ENCODE measurements at regions not wholly inside any gene's neighbourhood (a gene's known extent, or its start where the extent isn't known, plus 50 kb on each side); places are given as distances from the start of the nearest gene placed in this dataset.

DNA sequence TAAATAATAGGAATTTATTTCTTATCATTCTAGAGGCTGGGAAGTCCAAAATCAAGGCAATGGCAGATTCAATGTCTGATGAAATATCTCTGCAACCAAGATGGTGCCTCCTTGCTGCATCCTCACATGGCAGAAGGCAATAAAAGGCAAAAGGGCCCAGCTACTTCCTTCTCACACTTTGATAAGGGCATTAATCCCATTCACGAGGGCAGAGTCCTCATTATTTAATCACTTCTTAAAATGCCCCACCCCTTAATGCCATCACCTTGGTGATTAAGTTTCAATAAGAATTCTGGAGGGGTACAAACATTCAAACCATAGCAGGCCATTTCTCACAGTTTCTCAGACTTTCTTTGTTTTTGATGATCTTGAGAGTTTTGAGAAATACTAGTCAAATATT lies 145.8 kb upstream of the TSHZ2 start:
- H3K4me3 ChIP-seq (ENCODE audit: low read length), result no peak overlapping the region
- no peaks in the 10 kb centered on the region for H3K27me3 ChIP-seq (ENCODE audit: insufficient read depth, low read length)
- no peak overlapping the region for H2AFZ ChIP-seq (ENCODE audit: low read depth, low read length)
- H3K4me1 ChIP-seq (ENCODE audit: insufficient read depth, low read length), result no peaks in the 10 kb centered on the region
- H3K9me3 ChIP-seq (ENCODE audit: low read length), result no peaks in the 10 kb centered on the region
- no peaks in the 10 kb centered on the region for H3K36me3 ChIP-seq (ENCODE audit: insufficient read depth, low read length)

DNA sequence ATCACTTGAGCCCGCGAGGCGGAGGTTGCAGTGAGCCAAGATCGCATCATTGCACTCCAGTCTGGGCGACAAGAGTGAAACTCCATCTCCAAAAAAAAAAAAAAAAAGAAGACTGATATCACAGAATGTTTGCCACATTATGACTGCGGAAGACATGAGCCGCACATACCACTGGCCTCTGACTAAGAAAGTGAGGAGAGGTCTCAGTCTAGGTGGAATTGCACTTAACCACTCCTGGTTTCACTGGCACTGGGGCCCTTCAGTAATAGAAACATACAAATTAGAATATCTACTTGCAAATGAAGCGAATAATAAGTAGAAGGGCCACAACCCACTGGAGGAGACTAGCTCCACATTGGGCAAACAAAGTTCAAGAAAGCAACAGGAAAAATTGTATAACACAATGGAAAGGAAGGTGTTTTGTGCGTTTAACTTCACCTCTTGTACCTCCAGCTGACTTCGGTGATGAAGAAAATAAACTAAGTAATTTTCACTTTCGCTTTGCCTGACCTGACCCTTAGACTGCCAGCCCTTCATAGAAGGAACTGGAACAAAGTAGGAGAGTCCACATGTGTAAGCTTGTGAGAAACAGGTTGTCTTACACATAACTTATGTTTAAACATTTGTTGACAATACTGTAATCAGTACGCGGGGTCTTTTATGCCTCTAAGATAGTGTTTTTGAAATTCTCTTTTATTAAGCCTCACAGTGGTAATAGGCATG lies 147.5 kb upstream of the TSHZ2 start:
- no peaks in the 10 kb centered on the region for H3K36me3 ChIP-seq (ENCODE audit: insufficient read depth, low read length)
- H2AFZ ChIP-seq (ENCODE audit: low read depth, low read length), result no peak overlapping the region

DNA sequence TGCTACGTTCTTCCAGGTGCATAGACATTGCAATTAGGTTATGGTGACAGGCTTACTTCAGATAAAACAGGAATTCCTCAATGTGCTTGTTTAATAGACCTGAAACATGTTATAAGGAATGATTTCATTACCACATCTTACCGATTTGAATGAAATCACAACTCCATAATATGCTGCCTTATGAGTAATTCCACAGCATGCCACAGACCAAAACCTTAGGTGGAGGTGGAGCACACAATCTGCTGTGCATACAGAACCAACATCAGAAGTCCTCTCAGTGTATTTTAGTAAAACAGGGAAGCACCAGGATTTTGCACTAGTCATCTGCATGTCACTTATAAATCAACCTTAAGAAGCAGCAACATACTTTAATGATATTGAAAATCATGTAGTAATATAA lies 148.9 kb upstream of the TSHZ2 start:
- no peaks in the 10 kb centered on the region for H3K4me1 ChIP-seq (ENCODE audit: insufficient read depth, low read length)
- no peaks in the 10 kb centered on the region for H3K36me3 ChIP-seq (ENCODE audit: insufficient read depth, low read length)
- no peaks in the 10 kb centered on the region for H3K27me3 ChIP-seq (ENCODE audit: insufficient read depth, low read length)
- H2AFZ ChIP-seq (ENCODE audit: low read depth, low read length), result no peak overlapping the region
- no peaks in the 10 kb centered on the region for H3K9me3 ChIP-seq (ENCODE audit: low read length)
- H3K4me3 ChIP-seq (ENCODE audit: low read length), result no peak overlapping the region

More for the DNA sequence above, 147.5 kb upstream of the TSHZ2 start:
- Histone ChIP-seq H3K4me3 (ENCODE audit: low read length) (no peak overlapping the region), H3K27me3 (ENCODE audit: insufficient read depth, low read length) (no peaks in the 10 kb centered on the region), H3K4me1 (ENCODE audit: insufficient read depth, low read length) (no peaks in the 10 kb centered on the region), H3K9me3 (ENCODE audit: low read length) (no peaks in the 10 kb centered on the region)

DNA sequence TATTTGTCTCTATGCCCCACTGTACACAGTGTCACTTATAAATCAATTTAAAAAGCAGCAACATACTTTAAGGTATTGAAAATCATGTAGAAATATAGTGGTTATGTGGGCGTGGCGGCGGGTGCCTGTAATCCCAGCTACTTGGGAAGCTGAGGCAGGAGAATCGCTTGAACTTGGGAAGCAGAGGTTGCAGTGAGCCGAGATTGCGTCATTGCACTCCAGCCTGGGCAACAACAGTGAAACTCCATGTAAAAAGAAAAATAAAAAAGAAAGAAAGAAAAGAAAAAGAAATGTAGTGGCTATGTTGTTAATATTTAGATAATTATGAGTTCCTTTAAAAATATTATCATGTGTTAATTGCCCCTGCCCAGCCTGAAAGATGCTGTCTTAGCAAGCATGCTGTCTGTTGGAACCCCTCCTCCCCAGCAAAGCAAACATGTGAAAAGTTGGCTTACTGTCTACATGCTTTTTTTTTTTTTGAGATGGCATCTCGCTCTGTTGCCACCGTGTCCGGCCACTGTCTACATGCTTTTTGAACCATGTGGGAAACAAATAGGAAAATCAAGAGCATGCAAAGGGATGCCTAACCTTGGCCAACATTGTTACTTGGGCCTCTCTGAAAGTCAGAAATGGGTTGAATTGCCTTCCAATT lies 151.4 kb upstream of the TSHZ2 start:
- Histone ChIP-seq H2AFZ (ENCODE audit: low read depth, low read length) (no peak overlapping the region), H3K9me3 (ENCODE audit: low read length) (no peaks in the 10 kb centered on the region), H3K27me3 (ENCODE audit: insufficient read depth, low read length) (no peaks in the 10 kb centered on the region), H3K36me3 (ENCODE audit: insufficient read depth, low read length) (no peaks in the 10 kb centered on the region), H3K4me3 (ENCODE audit: low read length) (no peak overlapping the region), H3K4me1 (ENCODE audit: insufficient read depth, low read length) (no peaks in the 10 kb centered on the region)

DNA sequence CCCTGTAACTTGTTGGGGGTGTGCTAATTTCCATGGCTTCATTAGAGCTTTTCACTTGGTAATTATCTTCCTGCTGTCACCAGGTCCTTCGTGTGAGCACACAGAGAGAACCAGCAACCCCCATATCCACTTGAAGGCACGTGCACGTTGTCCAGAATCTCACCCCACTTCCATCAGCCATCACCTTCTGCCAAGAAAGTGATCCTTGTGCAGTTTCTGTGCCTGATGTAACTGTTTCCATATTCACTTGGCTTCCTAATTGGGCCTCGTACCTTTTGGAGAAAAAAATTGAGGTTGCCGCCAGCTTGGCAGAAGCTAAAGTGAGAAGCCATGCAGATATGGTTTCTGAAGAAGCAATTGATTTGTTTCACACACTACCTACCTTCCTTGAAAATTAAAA lies 153.7 kb upstream of the TSHZ2 start:
- Histone ChIP-seq H2AFZ (ENCODE audit: low read depth, low read length) (no peak overlapping the region), H3K4me1 (ENCODE audit: insufficient read depth, low read length) (no peaks in the 10 kb centered on the region), H3K4me3 (ENCODE audit: low read length) (no peak overlapping the region), H3K9me3 (ENCODE audit: low read length) (no peaks in the 10 kb centered on the region), H3K36me3 (ENCODE audit: insufficient read depth, low read length) (no peaks in the 10 kb centered on the region), H3K27me3 (ENCODE audit: insufficient read depth, low read length) (no peaks in the 10 kb centered on the region)

DNA sequence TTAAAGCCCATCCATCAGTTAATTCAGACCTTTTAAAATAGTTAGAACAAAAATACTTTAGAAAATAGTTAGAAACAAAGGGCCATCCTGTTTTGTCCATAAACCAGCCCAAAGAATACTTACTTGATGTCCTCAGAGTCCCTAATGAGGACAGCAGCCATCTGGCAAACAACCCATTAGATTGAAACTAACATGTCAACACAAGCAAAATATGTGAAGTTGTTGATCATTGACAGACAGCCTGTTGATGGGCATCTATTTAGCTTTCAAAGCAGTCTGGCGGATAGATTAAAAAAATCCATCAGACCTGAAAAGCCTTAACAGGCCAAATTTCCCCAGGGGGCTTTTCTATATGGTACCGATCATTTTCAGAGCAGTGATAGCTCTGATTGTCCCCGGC lies 154.2 kb upstream of the TSHZ2 start:
- Histone ChIP-seq H2AFZ (ENCODE audit: low read depth, low read length) (no peak overlapping the region), H3K4me3 (ENCODE audit: low read length) (no peak overlapping the region), H3K27me3 (ENCODE audit: insufficient read depth, low read length) (no peaks in the 10 kb centered on the region), H3K9me3 (ENCODE audit: low read length) (no peaks in the 10 kb centered on the region), H3K4me1 (ENCODE audit: insufficient read depth, low read length) (peaks cover under 1% of the 10 kb centered on the region), H3K36me3 (ENCODE audit: insufficient read depth, low read length) (no peaks in the 10 kb centered on the region)

DNA sequence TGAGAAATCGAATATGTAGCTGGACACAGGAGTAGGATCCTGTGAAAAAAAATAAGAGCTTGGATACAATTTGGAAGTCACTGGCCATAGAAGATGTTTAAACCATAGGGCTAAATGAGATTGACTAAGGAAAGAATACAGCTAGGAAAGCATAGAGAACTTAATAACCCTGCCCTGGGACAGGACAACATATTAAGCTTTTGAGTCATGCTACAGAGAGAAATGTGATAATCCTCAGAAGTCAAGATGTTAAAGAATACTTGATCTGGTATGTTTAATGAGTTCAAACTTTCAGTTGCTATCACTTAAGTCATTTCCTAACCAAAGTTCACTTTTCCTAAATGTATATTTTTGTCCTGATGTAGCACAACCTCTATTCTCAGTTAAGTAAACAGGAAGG lies 154.6 kb upstream of the TSHZ2 start:
- no peaks in the 10 kb centered on the region for H3K36me3 ChIP-seq (ENCODE audit: insufficient read depth, low read length)
- no peak overlapping the region for H3K4me3 ChIP-seq (ENCODE audit: low read length)
- H2AFZ ChIP-seq (ENCODE audit: low read depth, low read length), result no peak overlapping the region
- H3K27me3 ChIP-seq (ENCODE audit: insufficient read depth, low read length), result no peaks in the 10 kb centered on the region
- H3K9me3 ChIP-seq (ENCODE audit: low read length), result no peaks in the 10 kb centered on the region
- peaks cover 5% of the 10 kb centered on the region for H3K4me1 ChIP-seq (ENCODE audit: insufficient read depth, low read length)

DNA sequence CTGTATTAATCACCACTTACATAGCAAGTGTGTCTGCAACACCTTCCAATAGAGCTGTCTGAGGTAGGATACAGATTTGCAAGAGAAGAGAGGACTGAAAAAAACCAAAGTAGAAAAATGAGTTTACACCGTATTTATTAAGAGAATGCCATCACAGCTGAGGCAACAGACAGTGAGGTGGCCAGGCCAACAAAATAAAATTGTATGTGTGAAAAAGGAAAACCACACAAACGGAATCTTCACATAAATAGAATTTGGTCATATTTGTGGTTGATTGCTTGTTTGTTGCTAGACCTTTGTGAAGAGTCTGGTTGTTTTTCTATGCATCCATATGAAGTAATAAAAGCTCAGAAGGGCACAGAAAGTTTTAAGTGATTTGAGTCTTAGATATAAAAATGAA lies 157.8 kb upstream of the TSHZ2 start:
- Histone ChIP-seq H3K4me3 (ENCODE audit: low read length) (no peak overlapping the region), H3K27me3 (ENCODE audit: insufficient read depth, low read length) (no peaks in the 10 kb centered on the region), H3K36me3 (ENCODE audit: insufficient read depth, low read length) (no peaks in the 10 kb centered on the region)

DNA sequence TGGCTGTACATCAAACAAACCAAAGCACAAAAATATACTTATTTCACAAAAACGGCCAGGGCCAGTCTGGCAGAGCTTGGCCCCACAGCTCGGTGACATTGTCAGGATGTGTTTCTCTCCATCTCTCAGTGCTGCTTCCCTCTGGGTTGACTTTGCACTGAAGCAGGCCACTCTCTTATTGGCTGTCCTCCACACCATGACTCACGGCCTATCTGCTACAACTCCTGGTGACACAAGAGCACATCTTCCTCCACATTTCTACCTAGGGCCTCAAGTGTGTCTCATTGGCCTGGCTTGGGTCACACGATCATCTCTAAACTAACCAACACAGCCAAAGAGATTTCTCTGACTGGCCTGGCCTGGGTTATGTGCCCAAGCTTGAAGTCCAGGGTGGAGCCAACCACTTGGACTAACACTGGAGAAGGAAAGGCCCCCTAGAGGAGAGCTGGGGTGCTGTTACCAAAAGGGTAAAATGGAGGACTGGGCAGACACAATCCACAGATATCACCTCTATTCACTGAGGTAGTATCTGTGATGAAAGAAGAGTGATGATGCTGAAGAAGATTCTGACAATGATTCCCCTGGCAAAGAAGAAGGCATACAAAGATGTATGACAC lies 159.8 kb upstream of the TSHZ2 start:
- H2AFZ ChIP-seq (ENCODE audit: low read depth, low read length), result no peak overlapping the region
- no peaks in the 10 kb centered on the region for H3K36me3 ChIP-seq (ENCODE audit: insufficient read depth, low read length)
- H3K4me3 ChIP-seq (ENCODE audit: low read length), result no peak overlapping the region
- H3K9me3 ChIP-seq (ENCODE audit: low read length), result no peaks in the 10 kb centered on the region
- H3K4me1 ChIP-seq (ENCODE audit: insufficient read depth, low read length), result peaks cover 6% of the 10 kb centered on the region
- H3K27me3 ChIP-seq (ENCODE audit: insufficient read depth, low read length), result no peaks in the 10 kb centered on the region

More for the DNA sequence above, 157.8 kb upstream of the TSHZ2 start:
- H3K9me3 ChIP-seq (ENCODE audit: low read length), result no peaks in the 10 kb centered on the region
- peaks cover 6% of the 10 kb centered on the region for H3K4me1 ChIP-seq (ENCODE audit: insufficient read depth, low read length)
- H2AFZ ChIP-seq (ENCODE audit: low read depth, low read length), result no peak overlapping the region

DNA sequence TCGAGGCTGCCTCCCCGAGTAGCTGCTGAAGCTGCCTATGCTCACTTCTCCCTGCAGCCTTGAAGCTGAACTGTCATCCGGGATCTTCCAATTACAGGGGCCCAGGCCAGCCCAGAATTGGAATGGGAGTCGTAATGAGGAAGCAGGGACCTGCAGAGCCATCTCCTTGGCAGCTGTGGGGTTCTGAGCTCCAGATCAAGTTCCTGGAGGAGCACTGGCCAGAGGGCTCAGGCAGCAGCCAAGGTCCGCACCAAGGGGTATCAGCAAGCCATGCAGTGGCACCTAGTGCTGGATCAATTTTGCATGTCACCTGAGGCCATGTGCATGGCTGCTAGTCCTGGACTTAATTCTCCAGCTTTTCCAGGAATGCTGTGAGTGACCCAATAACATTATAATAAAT lies 163.2 kb upstream of the TSHZ2 start:
- H3K9me3 ChIP-seq (ENCODE audit: low read length), result no peaks in the 10 kb centered on the region
- no peak overlapping the region for H2AFZ ChIP-seq (ENCODE audit: low read depth, low read length)
- H3K4me1 ChIP-seq (ENCODE audit: insufficient read depth, low read length), result peaks cover 6% of the 10 kb centered on the region
- H3K27me3 ChIP-seq (ENCODE audit: insufficient read depth, low read length), result no peaks in the 10 kb centered on the region
- no peaks in the 10 kb centered on the region for H3K36me3 ChIP-seq (ENCODE audit: insufficient read depth, low read length)
- no peak overlapping the region for H3K4me3 ChIP-seq (ENCODE audit: low read length)

DNA sequence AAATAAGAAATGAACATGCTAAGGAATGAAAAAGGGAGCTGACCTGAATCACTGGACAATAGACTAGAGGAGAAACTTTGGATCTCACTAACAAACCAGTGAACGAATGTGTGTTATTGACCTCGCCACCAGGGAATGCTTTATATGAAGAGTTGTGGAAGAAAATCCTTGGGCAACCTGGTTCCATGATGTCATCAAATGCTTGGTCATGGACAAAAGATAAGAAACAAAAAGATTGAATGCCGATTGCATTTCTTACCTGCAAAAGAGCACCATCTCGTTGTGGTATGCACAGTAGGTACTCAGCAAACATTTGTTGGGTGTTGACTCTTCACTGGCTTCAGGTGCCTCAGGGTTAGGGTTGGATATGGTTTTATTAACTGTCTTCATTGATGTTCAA lies 165.2 kb upstream of the TSHZ2 start:
- Histone ChIP-seq H3K4me3 (ENCODE audit: low read length) (no peak overlapping the region), H3K9me3 (ENCODE audit: low read length) (no peaks in the 10 kb centered on the region), H2AFZ (ENCODE audit: low read depth, low read length) (no peak overlapping the region), H3K4me1 (ENCODE audit: insufficient read depth, low read length) (no peaks in the 10 kb centered on the region), H3K36me3 (ENCODE audit: insufficient read depth, low read length) (no peaks in the 10 kb centered on the region), H3K27me3 (ENCODE audit: insufficient read depth, low read length) (no peaks in the 10 kb centered on the region)

DNA sequence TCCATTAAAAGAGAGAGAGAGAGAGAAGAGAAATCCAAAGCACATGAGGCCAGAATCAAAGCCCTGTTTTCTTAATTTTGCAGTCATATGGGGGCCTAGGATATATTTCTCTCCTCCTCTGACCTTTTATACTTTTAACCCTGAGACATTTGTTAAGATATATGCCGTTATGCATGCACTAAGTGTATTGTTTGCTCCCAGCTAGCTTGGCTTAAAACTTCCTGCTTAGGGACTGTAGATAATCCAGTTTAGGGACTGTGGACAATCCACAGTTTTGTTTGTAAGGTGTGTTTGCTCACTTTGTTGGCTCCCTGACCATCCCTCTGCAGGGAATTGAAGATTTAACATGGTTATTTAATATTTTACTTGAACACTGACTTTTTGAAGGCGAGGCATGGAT lies 166.3 kb upstream of the TSHZ2 start:
- Histone ChIP-seq H3K9me3 (ENCODE audit: low read length) (no peaks in the 10 kb centered on the region), H2AFZ (ENCODE audit: low read depth, low read length) (no peak overlapping the region), H3K4me3 (ENCODE audit: low read length) (no peak overlapping the region), H3K4me1 (ENCODE audit: insufficient read depth, low read length) (no peaks in the 10 kb centered on the region), H3K36me3 (ENCODE audit: insufficient read depth, low read length) (no peaks in the 10 kb centered on the region), H3K27me3 (ENCODE audit: insufficient read depth, low read length) (no peaks in the 10 kb centered on the region)

DNA sequence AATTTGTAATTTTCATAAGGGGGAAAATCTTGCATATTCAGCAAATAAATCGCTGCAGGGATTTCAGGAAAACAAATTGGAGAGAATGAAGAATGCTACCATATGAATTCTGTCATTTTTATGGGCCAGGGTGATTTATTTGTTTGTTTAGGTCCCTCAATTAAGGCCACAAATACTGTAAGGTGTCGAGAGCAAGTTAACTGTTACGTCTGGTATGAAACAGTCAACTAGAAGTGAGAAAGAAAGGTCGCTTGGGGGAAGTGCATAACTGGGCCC lies 166.9 kb upstream of the TSHZ2 start:
- no peaks in the 10 kb centered on the region for H3K9me3 ChIP-seq (ENCODE audit: low read length)
- no peaks in the 10 kb centered on the region for H3K4me1 ChIP-seq (ENCODE audit: insufficient read depth, low read length)
- H2AFZ ChIP-seq (ENCODE audit: low read depth, low read length), result no peak overlapping the region
- no peaks in the 10 kb centered on the region for H3K27me3 ChIP-seq (ENCODE audit: insufficient read depth, low read length)
- no peak overlapping the region for H3K4me3 ChIP-seq (ENCODE audit: low read length)
- no peaks in the 10 kb centered on the region for H3K36me3 ChIP-seq (ENCODE audit: insufficient read depth, low read length)
